NT2/D1 (cell line): ENCODE measurements at regions not wholly inside any gene's neighbourhood (a gene's known extent, or its start where the extent isn't known, plus 50 kb on each side); places are given as distances from the start of the nearest gene placed in this dataset.
"Not testable (repeated sequence)": the region's sequence is repeated elsewhere in the genome, so short reads cannot be mapped to it uniquely, and the experiment has no call there.

Experiments
- DNase-seq: peaks from one replicate; pipeline ENCODE4 v3.0.0-alpha.2; 2011; ENCODE audit warnings: low read depth, low spot score
- H3K27me3 ChIP-seq: 2 replicates; pipeline ENCODE4 v1.6.0; 2011; ENCODE audit warnings: mild to moderate bottlenecking; ENCODE audit not compliant: insufficient read length, insufficient read depth
- H3K36me3 ChIP-seq: 2 replicates; pipeline ENCODE4 v1.6.1; 2011; ENCODE audit warnings: mild to moderate bottlenecking, low read length, mixed read lengths; ENCODE audit not compliant: insufficient read depth, insufficient read length
- H3K4me1 ChIP-seq: 2 replicates; pipeline ENCODE4 v1.5.1; 2011; ENCODE audit not compliant: insufficient read depth, insufficient read length
- H3K4me3 ChIP-seq: 2 replicates; pipeline ENCODE4 v1.5.1; 2011; ENCODE audit warnings: low read depth; ENCODE audit not compliant: insufficient read length
- H3K9ac ChIP-seq: 2 replicates; pipeline ENCODE4 v1.6.0; 2011; ENCODE audit warnings: low read depth; ENCODE audit not compliant: insufficient read length
- H3K9me3 ChIP-seq: 2 replicates; pipeline ENCODE4 v1.5.1; 2011; ENCODE audit warnings: mild to moderate bottlenecking, low read length; ENCODE audit not compliant: insufficient read depth
- SUZ12 ChIP-seq: IDR thresholded peaks from 2 replicates; pipeline ENCODE4 v1.6.1; 2011; ENCODE audit not compliant: insufficient read length, insufficient read depth; ENCODE audit errors: extremely low read depth
- YY1 ChIP-seq: IDR thresholded peaks from 2 replicates; pipeline ENCODE4 v1.6.1; 2011; ENCODE audit not compliant: insufficient read length, insufficient read depth
- ZNF274 ChIP-seq: IDR thresholded peaks from 2 replicates; pipeline ENCODE4 v1.6.1; 2011; ENCODE audit warnings: mild to moderate bottlenecking, low read depth, low read length

DNA sequence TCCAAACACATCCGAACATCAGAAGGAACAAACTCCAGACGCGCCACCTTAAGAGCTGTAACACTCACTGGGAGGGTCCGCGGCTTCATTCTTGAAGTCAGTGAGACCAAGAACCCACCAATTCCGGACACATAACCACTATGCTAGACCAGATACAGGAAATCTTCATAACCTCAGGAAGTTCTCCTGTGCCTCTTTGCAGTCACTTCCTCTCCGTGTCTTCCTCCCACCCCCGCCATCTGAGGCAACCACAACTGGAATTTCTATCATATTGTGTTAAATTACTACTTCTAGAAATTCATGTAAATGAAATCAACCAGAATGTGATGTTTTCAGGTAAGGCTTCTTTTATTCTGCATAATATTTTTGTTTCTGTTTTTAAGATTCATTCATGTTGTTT is 631.0 kb upstream of the NXPH2 start:
- H3K4me1 ChIP-seq = no peaks in the 10 kb centered on the region
- no peaks in the 10 kb centered on the region for H3K9me3 ChIP-seq
- H3K36me3 ChIP-seq = no peaks in the 10 kb centered on the region
- no peak for DNase-seq
- TF ChIP-seq ZNF274 (no peak), SUZ12 (no peak), YY1 (no peak)
- no peaks in the 10 kb centered on the region for H3K27me3 ChIP-seq
- H3K4me3 ChIP-seq = no peak overlapping the region
- no peak overlapping the region for H3K9ac ChIP-seq

DNA sequence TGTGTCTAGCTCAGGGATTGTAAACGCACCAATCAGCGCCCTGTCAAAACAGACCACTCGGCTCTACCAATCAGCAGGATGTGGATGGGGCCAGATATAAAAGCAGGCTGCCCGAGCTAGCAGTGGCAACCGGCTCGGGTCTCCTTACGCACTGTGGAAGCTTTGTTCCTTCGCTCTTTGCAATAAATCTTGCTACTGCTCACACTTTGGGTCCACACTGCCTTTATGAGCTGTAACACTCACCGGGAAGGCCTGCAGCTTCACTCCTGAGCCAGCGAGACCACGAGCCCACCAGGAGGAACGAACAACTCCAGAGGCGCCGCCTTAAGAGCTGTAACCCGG is 630.6 kb upstream of the NXPH2 start:
- DNase-seq, H3K27me3 ChIP-seq, H3K4me1 ChIP-seq, H3K36me3 ChIP-seq, H3K9me3 ChIP-seq, H3K9ac ChIP-seq, H3K4me3 ChIP-seq: not testable (repeated sequence)

DNA sequence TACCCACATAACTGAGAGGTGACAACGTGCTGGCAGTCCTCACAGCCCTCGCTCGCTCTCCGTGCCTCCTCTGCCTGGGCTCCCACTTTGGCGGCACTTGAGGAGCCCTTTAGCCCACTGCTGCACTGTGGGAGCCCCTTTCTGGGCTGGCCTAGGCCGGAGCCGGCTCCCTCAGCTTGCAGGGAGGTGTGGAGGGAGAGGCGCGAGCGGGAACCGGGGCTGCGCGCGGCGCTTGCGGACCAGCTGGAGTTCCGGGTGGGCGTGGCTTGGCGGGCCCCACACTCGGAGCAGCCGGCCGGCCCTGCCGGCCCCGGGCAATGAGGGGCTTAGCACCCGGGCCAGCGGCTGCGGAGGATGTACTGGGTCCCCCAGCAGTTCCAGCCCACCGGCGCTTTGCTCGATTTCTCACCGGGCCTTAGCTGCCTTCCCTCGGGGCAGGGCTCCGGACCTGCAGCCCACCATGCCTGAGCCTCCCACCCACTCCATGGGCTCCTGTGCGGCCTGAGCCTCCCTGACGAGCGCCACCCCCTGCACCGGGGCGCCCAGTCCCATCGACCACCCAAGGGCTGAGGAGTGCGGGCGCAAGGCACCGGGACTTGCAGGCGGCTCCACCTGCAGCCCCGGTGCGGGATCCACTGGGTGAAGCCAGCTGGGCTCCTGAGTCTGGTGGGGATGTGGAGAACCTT is 630.1 kb upstream of the NXPH2 start:
- H3K4me1 ChIP-seq, DNase-seq, H3K9me3 ChIP-seq, H3K4me3 ChIP-seq, H3K9ac ChIP-seq, H3K27me3 ChIP-seq, H3K36me3 ChIP-seq: not testable (repeated sequence)

DNA sequence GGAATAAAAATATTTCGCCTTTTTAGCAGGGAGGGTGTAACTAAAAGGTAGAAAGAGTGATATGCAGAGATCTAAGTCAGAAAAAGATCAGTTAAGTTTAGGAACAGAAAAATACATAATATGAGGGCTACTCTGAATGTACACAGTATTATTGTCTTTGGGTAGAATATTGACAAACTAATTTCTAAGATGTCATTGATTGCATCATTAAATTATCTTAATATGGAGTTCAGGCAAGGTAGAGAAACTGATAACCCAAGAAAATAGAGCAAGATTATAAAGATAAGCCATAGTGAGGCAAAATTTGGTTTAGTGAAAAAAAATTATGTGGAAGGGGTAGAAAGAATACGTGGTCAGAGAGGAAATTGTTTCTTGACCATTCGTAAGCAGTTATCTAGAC is 629.0 kb upstream of the NXPH2 start:
- no peaks in the 10 kb centered on the region for H3K27me3 ChIP-seq
- no peak for DNase-seq
- H3K9me3 ChIP-seq = no peaks in the 10 kb centered on the region
- H3K4me1 ChIP-seq = no peaks in the 10 kb centered on the region
- no peaks in the 10 kb centered on the region for H3K36me3 ChIP-seq
- no peak overlapping the region for H3K4me3 ChIP-seq
- no peak overlapping the region for H3K9ac ChIP-seq
- no peak for TF ChIP-seq ZNF274
- no peak for TF ChIP-seq YY1
- TF ChIP-seq SUZ12 = no peak

DNA sequence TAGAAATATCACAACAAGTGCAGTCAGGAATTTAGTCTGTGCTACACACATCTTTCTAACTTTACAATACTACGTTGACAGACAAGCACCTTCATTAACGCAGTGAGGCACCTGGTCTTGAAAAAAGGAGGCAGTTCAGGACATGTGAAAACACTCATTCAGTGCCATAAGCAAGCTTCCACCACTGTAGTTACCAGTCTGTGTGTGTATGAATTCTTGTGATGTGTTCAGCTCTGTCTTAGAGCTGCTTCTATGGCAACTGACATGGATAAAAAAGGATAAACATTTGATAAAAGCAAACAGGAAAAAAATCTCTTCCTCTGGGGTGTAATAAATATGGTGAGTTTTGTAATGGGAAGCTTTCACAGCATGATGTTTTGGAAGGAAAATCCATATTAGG is 623.8 kb upstream of the NXPH2 start:
- Histone ChIP-seq H3K4me1 (no peaks in the 10 kb centered on the region), H3K4me3 (no peak overlapping the region), H3K27me3 (no peaks in the 10 kb centered on the region), H3K9me3 (no peaks in the 10 kb centered on the region), H3K36me3 (no peaks in the 10 kb centered on the region), H3K9ac (no peak overlapping the region)
- DNase-seq = no peak
- TF ChIP-seq ZNF274 (no peak), YY1 (no peak), SUZ12 (no peak)

DNA sequence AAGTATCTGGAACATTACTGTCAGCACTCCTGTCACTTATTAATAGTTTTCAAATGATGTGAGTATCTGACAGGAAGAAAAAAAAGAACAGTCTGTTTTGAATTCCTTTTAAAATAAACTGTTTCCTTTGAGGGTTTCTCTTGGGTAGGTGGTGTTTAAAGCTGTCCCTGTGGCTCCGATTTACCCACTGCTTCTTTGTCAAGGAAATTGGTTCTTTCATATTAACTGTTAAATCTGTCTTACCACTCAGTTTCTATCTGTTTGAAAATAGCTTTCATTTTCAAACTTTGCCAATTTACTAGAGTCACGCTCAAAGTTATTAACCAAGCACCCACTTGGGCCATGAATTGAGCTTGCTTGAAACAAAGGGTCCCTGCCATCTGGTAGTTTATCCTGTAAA is 614.6 kb upstream of the NXPH2 start:
- no peak for TF ChIP-seq YY1
- TF ChIP-seq SUZ12 = no peak
- no peak for TF ChIP-seq ZNF274
- no peak for DNase-seq
- Histone ChIP-seq H3K4me3 (no peak overlapping the region), H3K4me1 (no peaks in the 10 kb centered on the region), H3K27me3 (no peaks in the 10 kb centered on the region), H3K9me3 (no peaks in the 10 kb centered on the region), H3K36me3 (no peaks in the 10 kb centered on the region), H3K9ac (no peak overlapping the region)

DNA sequence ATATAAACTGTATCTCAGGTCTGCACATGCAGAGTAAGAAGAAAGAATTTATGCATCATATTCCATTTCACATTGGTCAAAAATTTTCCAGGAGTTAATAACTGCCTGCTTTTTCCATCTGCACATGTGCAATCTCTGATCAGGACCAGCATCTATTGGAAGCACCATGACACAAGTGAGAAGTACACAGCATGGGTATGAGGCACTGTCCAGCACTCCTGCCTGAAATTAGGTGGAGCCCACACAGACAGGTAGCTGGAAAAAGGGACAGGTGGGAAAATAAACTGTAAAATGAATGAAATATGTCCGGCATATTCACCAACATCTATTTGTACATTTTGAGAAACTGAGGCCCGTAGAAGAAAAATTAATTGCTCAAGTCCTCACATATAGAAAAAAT is 609.2 kb upstream of the NXPH2 start:
- DNase-seq = no peak
- Histone ChIP-seq H3K9ac (no peak overlapping the region), H3K9me3 (no peaks in the 10 kb centered on the region), H3K4me3 (no peak overlapping the region), H3K4me1 (no peaks in the 10 kb centered on the region), H3K27me3 (no peaks in the 10 kb centered on the region), H3K36me3 (no peaks in the 10 kb centered on the region)
- no peak for TF ChIP-seq ZNF274
- no peak for TF ChIP-seq YY1
- no peak for TF ChIP-seq SUZ12

DNA sequence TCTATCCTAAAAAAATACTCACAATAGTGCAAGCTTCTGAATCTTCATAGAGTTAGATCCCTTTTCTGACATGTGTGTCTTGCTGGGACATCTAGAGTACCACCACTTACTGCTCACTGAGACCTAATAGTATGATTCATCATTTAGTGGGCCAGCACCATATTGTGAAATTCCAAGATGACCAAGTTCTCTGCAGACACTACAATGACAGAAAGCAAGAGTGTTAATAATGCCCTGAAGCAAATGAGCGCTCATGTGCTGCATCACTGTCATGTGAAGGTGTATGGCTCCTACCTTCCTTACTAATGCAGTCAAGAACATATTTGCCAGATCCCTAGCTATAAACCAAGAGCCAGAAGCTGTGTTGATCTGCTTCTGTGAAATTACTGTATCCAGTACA is 606.2 kb upstream of the NXPH2 start:
- H3K4me1 ChIP-seq = no peaks in the 10 kb centered on the region
- no peaks in the 10 kb centered on the region for H3K27me3 ChIP-seq
- H3K9ac ChIP-seq = no peak overlapping the region
- DNase-seq = no peak
- H3K4me3 ChIP-seq = no peak overlapping the region
- TF ChIP-seq YY1 = no peak
- no peak for TF ChIP-seq SUZ12
- no peak for TF ChIP-seq ZNF274
- H3K9me3 ChIP-seq = no peaks in the 10 kb centered on the region
- H3K36me3 ChIP-seq = no peaks in the 10 kb centered on the region
